Uterus (tissue), 3 donors: ENCODE measurements at regions not wholly inside any gene's neighbourhood (a gene's known extent, or its start where the extent isn't known, plus 50 kb on each side); places are given as distances from the start of the nearest gene placed in this dataset.
A peak's percentile ranks its signal among the peaks of the same experiment; 100 is the strongest.

Source experiments
- DNase-seq, 2 donors: peaks; one replicate each; pipeline ENCODE4 v3.0.0-alpha.2; 2019 to 2020
- H3K27ac ChIP-seq, 2 donors: fragments of 200-600 bp; sonication (generic); 1 replicate in 1 of 2; 2 replicates in 1 of 2; pipeline ENCODE4 v1.5.1; 2016 to 2018
- H3K27me3 ChIP-seq, 2 donors: fragments of 200-600 bp; sonication (generic); one replicate each; pipeline ENCODE4 v1.5.1; 2018 to 2019; ENCODE audit warnings: control low read depth in 1 of 2
- H3K36me3 ChIP-seq, 2 donors: fragments of 200-600 bp; sonication (generic); one replicate each; pipeline ENCODE4 v1.5.1; 2019; ENCODE audit warnings: control low read depth in 1 of 2
- H3K4me1 ChIP-seq, 2 donors: fragments of 200-600 bp; sonication (generic); one replicate each; pipeline ENCODE4 v1.5.1; 2018 to 2019; ENCODE audit warnings: control low read depth in 1 of 2
- H3K4me3 ChIP-seq, 2 donors: fragments of 200-600 bp; sonication (generic); 1 replicate in 1 of 2; 2 replicates in 1 of 2; pipeline ENCODE4 v1.5.1; 2018 to 2019; ENCODE audit warnings: mild to moderate bottlenecking in 1 of 2
- H3K9me3 ChIP-seq, 2 donors: fragments of 200-600 bp; sonication (generic); one replicate each; pipeline ENCODE4 v1.5.1; 2019; ENCODE audit warnings: control low read depth in 1 of 2
- CTCF ChIP-seq, 4 experiments: fragments of 200-600 bp in 2 of 4; fragments of 450-650 bp in 2 of 4; sonication (generic) in 2 of 4; IDR thresholded peaks; one replicate each; pipeline ENCODE4 v1.5.1; 2016 to 2019; ENCODE audit warnings: antibody characterized with exemption in 4 of 4, mild to moderate bottlenecking in 2 of 4, moderate library complexity in 1 of 4
- POLR2A ChIP-seq, 2 donors: fragments of 450-650 bp; IDR thresholded peaks; one replicate each; pipeline ENCODE4 v1.6.1; 2016; ENCODE audit warnings: antibody characterized with exemption in 2 of 2, mild to moderate bottlenecking in 1 of 2, moderate library complexity in 1 of 2
- intact Hi-C: fragments of 100-400 bp; cut with DNase I; formaldehyde crosslinking; loops from one replicate; pipeline ENCODE4 v1.15.1; 2023; ENCODE audit warnings: low total_unique reads
- donor health status: DM: yes; HTN: yes; CAD: no.

- H3K36me3 ChIP-seq: no peaks in the 10 kb centered on the region
- H3K27me3 ChIP-seq: no peaks in the 10 kb centered on the region
- no peaks in the 10 kb centered on the region for H3K9me3 ChIP-seq
- intact Hi-C loops: loop anchor here (10.0 kb wide), 1 partner anchor 197 kb away; no protein-coding TSS in a partner anchor
- peak overlapping the region; percentile 64 to 67 for H3K4me3 ChIP-seq
- no peaks in the 10 kb centered on the region for H3K4me1 ChIP-seq
- peak; percentile 67 to 70 for DNase-seq
- H3K27ac ChIP-seq: peak overlapping the region; percentile 93 to 96
- peak; percentile 37 to 47 for TF ChIP-seq POLR2A (IDR thresholded peaks at IDR 0.05)
- no peak for TF ChIP-seq CTCF (IDR thresholded peaks at IDR 0.05)
Measured at GRCh38 chr3:107431246-107432012, 54.2 kb downstream of the CCDC54 start.

GRCh38 chr3:107432013-107432515 is 54.8 kb downstream of the CCDC54 start:
- DNase-seq: peak; percentile 27 to 30
- Histone ChIP-seq H3K27me3 (no peaks in the 10 kb centered on the region), H3K36me3 (no peaks in the 10 kb centered on the region), H3K9me3 (no peaks in the 10 kb centered on the region), H3K4me1 (no peaks in the 10 kb centered on the region), H3K27ac (peak overlapping the region; percentile 93 to 96), H3K4me3 (peak overlapping the region; percentile 64 to 67)
- intact Hi-C loops: loop anchor here (10.0 kb wide), 1 partner anchor 197 kb away; no protein-coding TSS in a partner anchor
- TF ChIP-seq POLR2A (IDR thresholded peaks at IDR 0.05) (no peak), CTCF (IDR thresholded peaks at IDR 0.05) (no peak)

GRCh38 chr3:107432646-107433045 is 55.4 kb downstream of the CCDC54 start:
- H3K4me3 ChIP-seq: peak overlapping the region in 1 of 2 donors; percentile 64
- H3K36me3 ChIP-seq: no peaks in the 10 kb centered on the region
- no peaks in the 10 kb centered on the region for H3K9me3 ChIP-seq
- H3K27me3 ChIP-seq: no peaks in the 10 kb centered on the region
- intact Hi-C loops: loop anchor here (10.0 kb wide), 1 partner anchor 198 kb away; no protein-coding TSS in a partner anchor
- DNase-seq: no peak
- TF ChIP-seq POLR2A (IDR thresholded peaks at IDR 0.05) (no peak), CTCF (IDR thresholded peaks at IDR 0.05) (no peak)
- no peaks in the 10 kb centered on the region for H3K4me1 ChIP-seq
- peak overlapping the region in 1 of 2 donors; percentile 96 for H3K27ac ChIP-seq

- no peak overlapping the region for H3K4me3 ChIP-seq
- no peak for DNase-seq
- H3K4me1 ChIP-seq: no peaks in the 10 kb centered on the region
- intact Hi-C loops: loop anchor here (10.0 kb wide), 1 partner anchor 201 kb away; no protein-coding TSS in a partner anchor
- no peaks in the 10 kb centered on the region for H3K36me3 ChIP-seq
- no peaks in the 10 kb centered on the region for H3K27me3 ChIP-seq
- H3K27ac ChIP-seq: no peak overlapping the region
- no peaks in the 10 kb centered on the region for H3K9me3 ChIP-seq
- TF ChIP-seq POLR2A (IDR thresholded peaks at IDR 0.05): no peak
- no peak for TF ChIP-seq CTCF (IDR thresholded peaks at IDR 0.05)
Measured at GRCh38 chr3:107436029-107436428, 58.8 kb downstream of the CCDC54 start.

GRCh38 chr3:107438671-107439070 is 61.4 kb downstream of the CCDC54 start:
- intact Hi-C loops: loop anchor here (10.0 kb wide), 1 partner anchor 204 kb away; no protein-coding TSS in a partner anchor
- H3K36me3 ChIP-seq: no peaks in the 10 kb centered on the region
- TF ChIP-seq POLR2A (IDR thresholded peaks at IDR 0.05) (no peak), CTCF (IDR thresholded peaks at IDR 0.05) (no peak)

More at GRCh38 chr3:107438671-107439070, 61.4 kb downstream of the CCDC54 start:
- no peaks in the 10 kb centered on the region for H3K4me1 ChIP-seq
- no peak overlapping the region for H3K27ac ChIP-seq
- no peak for DNase-seq
- H3K9me3 ChIP-seq: no peaks in the 10 kb centered on the region
- H3K27me3 ChIP-seq: no peaks in the 10 kb centered on the region
- H3K4me3 ChIP-seq: no peak overlapping the region
